ENCODE measurements at regions not wholly inside any gene's neighbourhood (a gene's known extent, or its start where the extent isn't known, plus 50 kb on each side); places are given as distances from the start of the nearest gene placed in this dataset.

GRCh38 chr1:55314740-55315139, 99.6 kb upstream of the USP24 start:
- TF ChIP-seq, protein P1, sequence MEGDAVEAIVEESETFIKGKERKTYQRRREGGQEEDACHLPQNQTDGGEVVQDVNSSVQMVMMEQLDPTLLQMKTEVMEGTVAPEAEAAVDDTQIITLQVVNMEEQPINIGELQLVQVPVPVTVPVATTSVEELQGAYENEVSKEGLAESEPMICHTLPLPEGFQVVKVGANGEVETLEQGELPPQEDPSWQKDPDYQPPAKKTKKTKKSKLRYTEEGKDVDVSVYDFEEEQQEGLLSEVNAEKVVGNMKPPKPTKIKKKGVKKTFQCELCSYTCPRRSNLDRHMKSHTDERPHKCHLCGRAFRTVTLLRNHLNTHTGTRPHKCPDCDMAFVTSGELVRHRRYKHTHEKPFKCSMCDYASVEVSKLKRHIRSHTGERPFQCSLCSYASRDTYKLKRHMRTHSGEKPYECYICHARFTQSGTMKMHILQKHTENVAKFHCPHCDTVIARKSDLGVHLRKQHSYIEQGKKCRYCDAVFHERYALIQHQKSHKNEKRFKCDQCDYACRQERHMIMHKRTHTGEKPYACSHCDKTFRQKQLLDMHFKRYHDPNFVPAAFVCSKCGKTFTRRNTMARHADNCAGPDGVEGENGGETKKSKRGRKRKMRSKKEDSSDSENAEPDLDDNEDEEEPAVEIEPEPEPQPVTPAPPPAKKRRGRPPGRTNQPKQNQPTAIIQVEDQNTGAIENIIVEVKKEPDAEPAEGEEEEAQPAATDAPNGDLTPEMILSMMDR (IDR thresholded peaks at IDR 0.05; ENCODE audit: low read depth, low read length): no peak
- TF ChIP-seq EZH2phosphoT487 (IDR thresholded peaks at IDR 0.05; ENCODE audit: low read depth): no peak

Data from OCI-LY3 (cell line).